ENCODE measurements at regions not wholly inside any gene's neighbourhood (a gene's known extent, or its start where the extent isn't known, plus 50 kb on each side); places are given as distances from the start of the nearest gene placed in this dataset.

- TF ChIP-seq ZBTB43 (CRISPR knock-in tag; conservative IDR thresholded peaks at IDR 0.05): no peak
- no peak for TF ChIP-seq ARHGAP35 (CRISPR knock-in tag; IDR thresholded peaks at IDR 0.05; ENCODE audit: borderline replicate concordance)
- TF ChIP-seq HMGXB3 (CRISPR knock-in tag; IDR thresholded peaks at IDR 0.05; ENCODE audit: borderline replicate concordance): no peak
- TF ChIP-seq ZSCAN22 (CRISPR knock-in tag; IDR thresholded peaks at IDR 0.05): no peak
- peak; percentile 74 for TF ChIP-seq STAG1 (CRISPR knock-in tag; IDR thresholded peaks at IDR 0.05)
- TF ChIP-seq, protein P1, sequence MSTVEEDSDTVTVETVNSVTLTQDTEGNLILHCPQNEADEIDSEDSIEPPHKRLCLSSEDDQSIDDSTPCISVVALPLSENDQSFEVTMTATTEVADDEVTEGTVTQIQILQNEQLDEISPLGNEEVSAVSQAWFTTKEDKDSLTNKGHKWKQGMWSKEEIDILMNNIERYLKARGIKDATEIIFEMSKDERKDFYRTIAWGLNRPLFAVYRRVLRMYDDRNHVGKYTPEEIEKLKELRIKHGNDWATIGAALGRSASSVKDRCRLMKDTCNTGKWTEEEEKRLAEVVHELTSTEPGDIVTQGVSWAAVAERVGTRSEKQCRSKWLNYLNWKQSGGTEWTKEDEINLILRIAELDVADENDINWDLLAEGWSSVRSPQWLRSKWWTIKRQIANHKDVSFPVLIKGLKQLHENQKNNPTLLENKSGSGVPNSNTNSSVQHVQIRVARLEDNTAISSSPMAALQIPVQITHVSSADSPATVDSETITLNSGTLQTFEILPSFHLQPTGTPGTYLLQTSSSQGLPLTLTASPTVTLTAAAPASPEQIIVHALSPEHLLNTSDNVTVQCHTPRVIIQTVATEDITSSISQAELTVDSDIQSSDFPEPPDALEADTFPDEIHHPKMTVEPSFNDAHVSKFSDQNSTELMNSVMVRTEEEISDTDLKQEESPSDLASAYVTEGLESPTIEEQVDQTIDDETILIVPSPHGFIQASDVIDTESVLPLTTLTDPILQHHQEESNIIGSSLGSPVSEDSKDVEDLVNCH (CRISPR knock-in tag; IDR thresholded peaks at IDR 0.05): no peak
- no peak for TF ChIP-seq CHCHD3 (CRISPR knock-in tag; IDR thresholded peaks at IDR 0.05)
- TF ChIP-seq GMEB1 (CRISPR knock-in tag; IDR thresholded peaks at IDR 0.05; ENCODE audit: borderline replicate concordance): no peak
- peak; percentile 25; the same call in 1 of the 2 replicates for TF ChIP-seq SMC3 (IDR thresholded peaks at IDR 0.05; ENCODE audit: low read length)
- no peak for TF ChIP-seq ZNF781 (CRISPR knock-in tag; IDR thresholded peaks at IDR 0.05; ENCODE audit: borderline replicate concordance, not compliant biosample characterization)
Measured at GRCh38 chr12:118840399-118840798, 140.9 kb upstream of the SRRM4 start (continued).
